SK-N-SH (cell line): ENCODE measurements at regions not wholly inside any gene's neighbourhood (a gene's known extent, or its start where the extent isn't known, plus 50 kb on each side); places are given as distances from the start of the nearest gene placed in this dataset.

Source experiments
- CTCF ChIA-PET: fragments of 300-600, 350-600 bp; formaldehyde crosslinking; extraction: SDS; loops from one replicate; lab custom pipeline; 2021; lab: Yijun Ruan, JAX
- POLR2A ChIA-PET: fragments of 350-600 bp; sonication (Branson Sonifier 250); formaldehyde crosslinking; extraction: SDS; loops from one replicate; lab custom pipeline; 2020; ENCODE audit warnings: antibody characterized with exemption, inconsistent platforms; lab: Yijun Ruan, JAX
- DNase-seq: peaks from one replicate; pipeline ENCODE4 v3.0.0; 2012
- H2AFZ ChIP-seq: fragments of 200-600 bp; sonication (generic); 2 replicates; pipeline ENCODE4 v1.8.1; 2016; ENCODE audit warnings: antibody characterized with exemption, mild to moderate bottlenecking, low read depth
- H3F3A ChIP-seq: fragments of 200-600 bp; sonication (generic); replicated peaks from 2 replicates; pipeline ENCODE3; 2016; ENCODE audit warnings: antibody characterized with exemption, mild to moderate bottlenecking; ENCODE audit not compliant: insufficient read depth
- H3K27ac ChIP-seq, 2 experiments: fragments of 200-500 bp in 1 of 2; fragments of 200-600 bp in 1 of 2; sonication (Bioruptor generic) in 1 of 2; sonication (generic), shearing (Covaris generic) in 1 of 2; 2 replicates each; pipeline versions ENCODE4 v1.5.1 to v1.6.1; 2014 to 2016; ENCODE audit warnings: low read depth in 2 of 2, inconsistent platforms in 1 of 2, low read length in 1 of 2, mild to moderate bottlenecking in 1 of 2, mixed read lengths in 1 of 2
- H3K27me3 ChIP-seq: fragments of 200-600 bp; sonication (generic), shearing (Covaris generic); 2 replicates; pipeline ENCODE4 v1.6.1; 2016; ENCODE audit warnings: mixed run types; ENCODE audit not compliant: insufficient read depth
- H3K36me3 ChIP-seq, 2 experiments: fragments of 200-500 bp in 1 of 2; fragments of 200-600 bp in 1 of 2; sonication (Bioruptor generic) in 1 of 2; sonication (generic) in 1 of 2; replicated peaks in 1 of 2; 2 replicates each; pipeline versions ENCODE3 to v1.5.1; 2014 to 2016; ENCODE audit warnings: low read length in 1 of 2, mild to moderate bottlenecking in 1 of 2; ENCODE audit not compliant: insufficient read depth in 2 of 2, control insufficient read depth in 1 of 2
- H3K4me1 ChIP-seq, 2 experiments: fragments of 200-500 bp in 1 of 2; fragments of 200-600 bp in 1 of 2; sonication (Bioruptor generic) in 1 of 2; sonication (generic), shearing (Covaris generic) in 1 of 2; 2 replicates each; pipeline versions ENCODE4 v1.5.1 to v1.6.1; 2014 to 2016; ENCODE audit warnings: low read depth in 1 of 2, low read length in 1 of 2, mixed run types in 1 of 2; ENCODE audit not compliant: insufficient read depth in 2 of 2, control insufficient read depth in 1 of 2
- H3K4me2 ChIP-seq: fragments of 200-600 bp; sonication (generic), shearing (Covaris generic); 2 replicates; pipeline ENCODE4 v1.6.1; 2017; ENCODE audit warnings: mixed run types
- H3K4me3 ChIP-seq, 2 experiments: fragments of 200-500 bp in 1 of 2; fragments of 200-600 bp in 1 of 2; sonication (Bioruptor generic) in 1 of 2; sonication (generic), shearing (Covaris generic) in 1 of 2; 2 replicates each; pipeline versions ENCODE4 v1.5.1 to v1.8.1; 2014 to 2016; ENCODE audit warnings: low read depth in 2 of 2, inconsistent platforms in 1 of 2, low read length in 1 of 2, mild to moderate bottlenecking in 1 of 2, mixed read lengths in 1 of 2, moderate library complexity in 1 of 2
- H3K79me2 ChIP-seq: fragments of 200-600 bp; sonication (generic); 2 replicates; pipeline ENCODE4 v1.8.1; 2017; ENCODE audit warnings: mild to moderate bottlenecking; ENCODE audit not compliant: insufficient read depth
- H3K9ac ChIP-seq: fragments of 200-600 bp; sonication (generic); 2 replicates; pipeline ENCODE4 v1.6.1; 2017; ENCODE audit warnings: mixed run types
- H3K9me2 ChIP-seq: fragments of 200-600 bp; sonication (generic); 2 replicates; pipeline ENCODE4 v1.6.1; 2017; ENCODE audit warnings: mixed run types
- H3K9me3 ChIP-seq: fragments of 200-600 bp; sonication (generic); 2 replicates; pipeline ENCODE4 v1.6.1; 2017; ENCODE audit warnings: mixed run types, mild to moderate bottlenecking, moderate library complexity
- H4K20me1 ChIP-seq: fragments of 200-600 bp; sonication (generic); 2 replicates; pipeline ENCODE4 v1.6.1; 2017; ENCODE audit warnings: mild to moderate bottlenecking, mixed run types; ENCODE audit not compliant: insufficient read depth
- CHD2 ChIP-seq: fragments of 150-350 bp; IDR thresholded peaks from 2 replicates; pipeline ENCODE4 v1.6.1; 2018; ENCODE audit warnings: low read length; ENCODE audit not compliant: partially characterized antibody
- FOXJ3 ChIP-seq: sonication (generic); formaldehyde crosslinking; IDR thresholded peaks from 2 replicates; pipeline ENCODE4 v1.5.1; 2020; ENCODE audit warnings: mild to moderate bottlenecking, missing genetic modification reagents
- GABPA ChIP-seq: IDR thresholded peaks from 2 replicates; pipeline ENCODE4 v1.4.0; 2012; ENCODE audit warnings: low read depth, mild to moderate bottlenecking
- GATA2 ChIP-seq: sonication (generic); formaldehyde crosslinking; IDR thresholded peaks from 2 replicates; pipeline ENCODE4 v1.5.0; 2020; ENCODE audit warnings: mild to moderate bottlenecking, missing genetic modification reagents
- JUND ChIP-seq: IDR thresholded peaks from 2 replicates; pipeline ENCODE4 v1.4.0; 2012
- MXI1 ChIP-seq: IDR thresholded peaks from 2 replicates; pipeline ENCODE4 v1.6.1; 2012; ENCODE audit warnings: mild to moderate bottlenecking, low read depth, low read length, improper control_type of control experiment
- NFIC ChIP-seq: IDR thresholded peaks from 2 replicates; pipeline ENCODE4 v1.4.0; 2012; ENCODE audit warnings: borderline replicate concordance
- POLR2AphosphoS5 ChIP-seq: IDR thresholded peaks from 2 replicates; pipeline ENCODE4 v1.6.1; 2012; ENCODE audit warnings: low read depth, low read length
- RCOR1 ChIP-seq: fragments of 150-350 bp; IDR thresholded peaks from 2 replicates; pipeline ENCODE4 v1.6.1; 2017; ENCODE audit warnings: antibody characterized with exemption, low read length
- SMC3 ChIP-seq: IDR thresholded peaks from 2 replicates; pipeline ENCODE4 v1.6.1; 2012; ENCODE audit warnings: low read depth, low read length, improper control_type of control experiment
- TCF12 ChIP-seq: IDR thresholded peaks from 2 replicates; pipeline ENCODE4 v1.4.0; 2012
- TEAD4 ChIP-seq: IDR thresholded peaks from 2 replicates; pipeline ENCODE4 v1.4.0; 2012; ENCODE audit warnings: mild to moderate bottlenecking, borderline replicate concordance; ENCODE audit not compliant: insufficient read depth
- YY1 ChIP-seq: IDR thresholded peaks from 2 replicates; pipeline ENCODE4 v1.4.0; 2012; ENCODE audit warnings: low read depth, mild to moderate bottlenecking
- WGBS: methylation state at CpG from one replicate; pipeline ENCODE4 v1.1.6; 2017; ENCODE audit warnings: low lambda C conversion rate; 5-methylcytosine and 5-hydroxymethylcytosine counted together
- TF ChIP-seq, protein P1 (sequence below): IDR thresholded peaks from 2 replicates; pipeline ENCODE4 v1.4.0; 2012; ENCODE audit warnings: low read depth, borderline replicate concordance
- TF ChIP-seq, protein P2 (sequence below): fragments of 150-350 bp; IDR thresholded peaks from 2 replicates; pipeline ENCODE4 v1.6.1; 2017; ENCODE audit warnings: antibody characterized with exemption, low read length, low read depth, borderline replicate concordance
- TF ChIP-seq, protein P3 (sequence below): IDR thresholded peaks from 2 replicates; pipeline ENCODE4; 2012
- TF ChIP-seq, protein P4 (sequence below): IDR thresholded peaks from 2 replicates; pipeline ENCODE4 v1.4.0; 2012; ENCODE audit warnings: low read depth, borderline replicate concordance
- TF ChIP-seq, protein P5 (sequence below): IDR thresholded peaks from 2 replicates; pipeline ENCODE4 v1.4.0; 2012; ENCODE audit warnings: low read depth
- TF ChIP-seq, protein P6 (sequence below): fragments of 150-350 bp; IDR thresholded peaks from 2 replicates; pipeline ENCODE4 v1.6.1; 2016; ENCODE audit warnings: mild to moderate bottlenecking, low read depth, low read length

DNA sequence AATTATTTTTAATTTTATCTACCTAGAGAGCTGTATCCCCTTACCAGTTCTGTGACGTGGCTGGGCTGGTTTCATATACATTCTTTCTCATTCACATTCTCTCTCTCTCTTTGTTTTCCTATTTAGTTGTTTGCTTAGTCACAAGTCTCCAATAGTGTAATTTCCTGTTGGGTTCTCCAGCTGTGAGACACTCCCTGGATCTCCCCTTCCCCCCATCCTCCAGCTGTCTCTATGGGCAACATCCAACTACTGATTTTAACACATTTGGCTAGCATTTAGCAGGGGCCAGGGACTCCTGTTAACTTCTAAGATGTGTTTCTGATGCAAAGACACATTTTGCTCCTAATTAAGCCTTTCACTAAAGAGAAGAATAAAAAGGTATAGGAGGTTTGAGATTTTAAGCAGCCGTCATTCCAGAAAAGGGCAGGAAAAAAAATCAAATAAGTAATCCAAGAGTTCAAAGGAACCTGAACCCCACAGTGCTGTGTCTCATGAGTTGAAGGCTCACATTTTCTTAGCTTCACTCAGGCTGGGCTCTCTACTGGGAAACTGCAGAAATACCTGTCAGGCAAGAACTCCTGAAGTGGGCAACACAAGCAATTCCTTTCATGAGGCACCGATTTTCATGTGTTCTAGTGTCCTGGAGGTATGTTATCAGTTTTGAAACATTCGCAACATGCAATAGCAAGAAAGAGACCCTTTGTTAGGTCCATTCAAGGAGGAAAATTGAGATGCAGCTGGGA lies 198.7 kb upstream of the C9orf72 start:
- Histone ChIP-seq H2AFZ (no peak overlapping the region), H3K9me3 (no peaks in the 10 kb centered on the region), H3K79me2 (no peaks in the 10 kb centered on the region), H3K4me3 (no peak overlapping the region), H3K9ac (no peak overlapping the region), H3K4me1 (no peaks in the 10 kb centered on the region; a peak in 1 of 4 replicates), H3K27me3 (no peaks in the 10 kb centered on the region), H3F3A (no peaks in the 10 kb centered on the region), H4K20me1 (no peaks in the 10 kb centered on the region), H3K27ac (no peak overlapping the region), H3K36me3 (no peaks in the 10 kb centered on the region), H3K4me2 (no peak overlapping the region), H3K9me2 (no peaks in the 10 kb centered on the region)
- CTCF ChIA-PET = no interaction called here
- WGBS = 40% methylated on average over 4 of the region's 4 CpGs
- TF ChIP-seq SMC3 (no peak), NFIC (no peak), JUND (no peak), RCOR1 (no peak)
- TF ChIP-seq, protein P1, sequence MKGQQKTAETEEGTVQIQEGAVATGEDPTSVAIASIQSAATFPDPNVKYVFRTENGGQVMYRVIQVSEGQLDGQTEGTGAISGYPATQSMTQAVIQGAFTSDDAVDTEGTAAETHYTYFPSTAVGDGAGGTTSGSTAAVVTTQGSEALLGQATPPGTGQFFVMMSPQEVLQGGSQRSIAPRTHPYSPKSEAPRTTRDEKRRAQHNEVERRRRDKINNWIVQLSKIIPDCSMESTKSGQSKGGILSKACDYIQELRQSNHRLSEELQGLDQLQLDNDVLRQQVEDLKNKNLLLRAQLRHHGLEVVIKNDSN = no peak
- POLR2A ChIA-PET = no interaction called here
- DNase-seq = no peak

DNA sequence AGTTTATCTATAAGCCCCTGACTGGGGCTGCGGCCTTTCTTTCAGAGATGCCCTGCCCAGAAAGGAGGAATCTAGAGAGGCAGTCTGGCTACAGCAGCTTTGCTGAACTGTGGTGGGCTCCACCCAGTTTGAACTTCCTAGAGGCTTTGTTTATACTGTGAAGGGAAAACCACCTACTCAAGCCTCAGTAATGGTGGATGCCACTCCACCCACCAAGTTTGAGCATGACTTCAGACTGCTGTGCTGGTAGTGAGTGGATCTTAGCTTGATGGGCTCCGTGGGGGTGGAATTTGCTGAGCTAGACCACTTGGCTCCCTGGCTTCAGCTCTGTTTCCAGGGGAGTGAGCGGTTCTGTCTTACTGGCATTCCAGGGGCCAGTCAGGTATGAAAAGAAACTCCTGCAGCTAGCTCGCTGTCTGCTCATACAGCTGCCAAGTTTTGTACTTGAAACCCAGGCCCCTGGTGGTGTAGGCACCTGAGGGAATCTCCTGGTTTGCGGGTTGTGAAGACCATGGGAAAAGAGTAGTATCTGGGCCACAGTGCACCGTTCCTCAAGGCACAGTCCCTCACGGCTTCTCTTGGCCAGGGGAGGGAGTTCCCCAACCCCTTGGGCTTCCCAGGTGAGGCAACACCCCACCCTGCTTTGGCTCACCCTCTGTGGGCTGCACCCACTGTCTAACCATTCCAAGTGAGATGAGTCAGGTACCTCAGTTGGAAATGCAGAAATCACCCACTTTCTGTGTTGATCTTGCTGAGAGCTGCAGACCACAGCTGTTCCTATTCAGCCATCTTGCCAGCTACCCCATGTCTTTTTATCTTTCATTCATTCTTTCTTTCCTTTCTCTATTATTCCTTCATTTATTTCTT lies 211.8 kb upstream of the C9orf72 start:
- Histone ChIP-seq H3F3A (no peaks in the 10 kb centered on the region), H3K27ac (no peak overlapping the region), H3K9ac (no peak overlapping the region), H4K20me1 (no peaks in the 10 kb centered on the region), H3K4me2 (no peak overlapping the region), H3K9me2 (no peaks in the 10 kb centered on the region), H3K36me3 (no peaks in the 10 kb centered on the region), H2AFZ (no peak overlapping the region), H3K4me3 (no peak overlapping the region), H3K9me3 (no peaks in the 10 kb centered on the region), H3K79me2 (no peaks in the 10 kb centered on the region), H3K27me3 (no peaks in the 10 kb centered on the region), H3K4me1 (no peaks in the 10 kb centered on the region)
- no peak for DNase-seq
- POLR2A ChIA-PET = no interaction called here
- 28% methylated on average over 3 of the region's 7 CpGs for WGBS
- CTCF ChIA-PET = no interaction called here
- TF ChIP-seq JUND = no peak
- no peak for TF ChIP-seq RCOR1
- no peak for TF ChIP-seq TEAD4
- TF ChIP-seq, protein P2, sequence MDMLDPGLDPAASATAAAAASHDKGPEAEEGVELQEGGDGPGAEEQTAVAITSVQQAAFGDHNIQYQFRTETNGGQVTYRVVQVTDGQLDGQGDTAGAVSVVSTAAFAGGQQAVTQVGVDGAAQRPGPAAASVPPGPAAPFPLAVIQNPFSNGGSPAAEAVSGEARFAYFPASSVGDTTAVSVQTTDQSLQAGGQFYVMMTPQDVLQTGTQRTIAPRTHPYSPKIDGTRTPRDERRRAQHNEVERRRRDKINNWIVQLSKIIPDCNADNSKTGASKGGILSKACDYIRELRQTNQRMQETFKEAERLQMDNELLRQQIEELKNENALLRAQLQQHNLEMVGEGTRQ = no peak
- TF ChIP-seq POLR2AphosphoS5 = no peak
- no peak for TF ChIP-seq TCF12
- TF ChIP-seq, protein P3, sequence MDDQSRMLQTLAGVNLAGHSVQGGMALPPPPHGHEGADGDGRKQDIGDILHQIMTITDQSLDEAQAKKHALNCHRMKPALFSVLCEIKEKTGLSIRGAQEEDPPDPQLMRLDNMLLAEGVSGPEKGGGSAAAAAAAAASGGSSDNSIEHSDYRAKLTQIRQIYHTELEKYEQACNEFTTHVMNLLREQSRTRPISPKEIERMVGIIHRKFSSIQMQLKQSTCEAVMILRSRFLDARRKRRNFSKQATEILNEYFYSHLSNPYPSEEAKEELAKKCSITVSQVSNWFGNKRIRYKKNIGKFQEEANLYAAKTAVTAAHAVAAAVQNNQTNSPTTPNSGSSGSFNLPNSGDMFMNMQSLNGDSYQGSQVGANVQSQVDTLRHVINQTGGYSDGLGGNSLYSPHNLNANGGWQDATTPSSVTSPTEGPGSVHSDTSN = no peak
- TF ChIP-seq, protein P1 = no peak
- TF ChIP-seq, protein P4, sequence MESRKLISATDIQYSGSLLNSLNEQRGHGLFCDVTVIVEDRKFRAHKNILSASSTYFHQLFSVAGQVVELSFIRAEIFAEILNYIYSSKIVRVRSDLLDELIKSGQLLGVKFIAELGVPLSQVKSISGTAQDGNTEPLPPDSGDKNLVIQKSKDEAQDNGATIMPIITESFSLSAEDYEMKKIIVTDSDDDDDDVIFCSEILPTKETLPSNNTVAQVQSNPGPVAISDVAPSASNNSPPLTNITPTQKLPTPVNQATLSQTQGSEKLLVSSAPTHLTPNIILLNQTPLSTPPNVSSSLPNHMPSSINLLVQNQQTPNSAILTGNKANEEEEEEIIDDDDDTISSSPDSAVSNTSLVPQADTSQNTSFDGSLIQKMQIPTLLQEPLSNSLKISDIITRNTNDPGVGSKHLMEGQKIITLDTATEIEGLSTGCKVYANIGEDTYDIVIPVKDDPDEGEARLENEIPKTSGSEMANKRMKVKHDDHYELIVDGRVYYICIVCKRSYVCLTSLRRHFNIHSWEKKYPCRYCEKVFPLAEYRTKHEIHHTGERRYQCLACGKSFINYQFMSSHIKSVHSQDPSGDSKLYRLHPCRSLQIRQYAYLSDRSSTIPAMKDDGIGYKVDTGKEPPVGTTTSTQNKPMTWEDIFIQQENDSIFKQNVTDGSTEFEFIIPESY = no peak
- TF ChIP-seq, protein P5, sequence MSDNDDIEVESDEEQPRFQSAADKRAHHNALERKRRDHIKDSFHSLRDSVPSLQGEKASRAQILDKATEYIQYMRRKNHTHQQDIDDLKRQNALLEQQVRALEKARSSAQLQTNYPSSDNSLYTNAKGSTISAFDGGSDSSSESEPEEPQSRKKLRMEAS = no peak
- no peak for TF ChIP-seq GATA2
- TF ChIP-seq CHD2 = no peak
- no peak for TF ChIP-seq GABPA
- no peak for TF ChIP-seq YY1
- TF ChIP-seq MXI1 = no peak
- TF ChIP-seq SMC3 = no peak
- TF ChIP-seq, protein P6, sequence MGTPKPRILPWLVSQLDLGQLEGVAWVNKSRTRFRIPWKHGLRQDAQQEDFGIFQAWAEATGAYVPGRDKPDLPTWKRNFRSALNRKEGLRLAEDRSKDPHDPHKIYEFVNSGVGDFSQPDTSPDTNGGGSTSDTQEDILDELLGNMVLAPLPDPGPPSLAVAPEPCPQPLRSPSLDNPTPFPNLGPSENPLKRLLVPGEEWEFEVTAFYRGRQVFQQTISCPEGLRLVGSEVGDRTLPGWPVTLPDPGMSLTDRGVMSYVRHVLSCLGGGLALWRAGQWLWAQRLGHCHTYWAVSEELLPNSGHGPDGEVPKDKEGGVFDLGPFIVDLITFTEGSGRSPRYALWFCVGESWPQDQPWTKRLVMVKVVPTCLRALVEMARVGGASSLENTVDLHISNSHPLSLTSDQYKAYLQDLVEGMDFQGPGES = no peak
- no peak for TF ChIP-seq FOXJ3 (CRISPR knock-in tag)
